Astrocyte (in vitro differentiated cells and primary cell): ENCODE measurements at regions not wholly inside any gene's neighbourhood (a gene's known extent, or its start where the extent isn't known, plus 50 kb on each side); places are given as distances from the start of the nearest gene placed in this dataset.

Experiments
- CTCF ChIP-seq: IDR thresholded peaks from 2 replicates; pipeline ENCODE4 v1.5.1; 2011; ENCODE audit warnings: low read depth, mild to moderate bottlenecking, inconsistent platforms, low read length, moderate library complexity; ENCODE audit not compliant: insufficient read depth
- EZH2 ChIP-seq: IDR thresholded peaks from 2 replicates; pipeline ENCODE4 v1.6.1; 2012; ENCODE audit warnings: mild to moderate bottlenecking, low read length, inconsistent platforms; ENCODE audit not compliant: insufficient read depth

- TF ChIP-seq CTCF: no peak
- TF ChIP-seq EZH2: no peak
These were observed 259.3 kb downstream of the TUSC1 start for GRCh38 chr9:25418974-25419373.
